ENCODE measurements at regions not wholly inside any gene's neighbourhood (a gene's known extent, or its start where the extent isn't known, plus 50 kb on each side); places are given as distances from the start of the nearest gene placed in this dataset.

DNA sequence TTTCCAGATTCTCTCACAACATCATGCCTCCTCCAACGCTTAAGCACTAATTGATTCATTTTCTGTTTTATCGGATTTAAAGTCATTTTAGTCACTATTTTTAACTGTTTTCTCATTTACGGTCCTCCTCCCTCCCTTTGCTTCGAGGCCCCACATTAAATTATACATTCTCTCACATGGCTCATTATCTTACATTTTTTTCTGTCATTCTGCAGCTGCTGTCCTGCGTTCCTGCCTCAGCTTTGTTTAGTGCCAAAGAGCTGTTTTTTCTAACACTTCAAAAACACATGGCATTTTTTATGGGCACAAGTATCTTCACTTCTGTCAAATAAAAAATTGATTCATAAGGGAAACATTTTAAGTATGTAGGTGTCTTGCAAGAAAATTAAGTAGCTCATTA, 130.1 kb upstream of the FST start:
- no peak overlapping the region for H3K4me3 ChIP-seq (ENCODE audit: low read depth, low read length)
- FAIRE-seq (no peak), DNase-seq (ENCODE audit: low read depth) (no peak)
- TF ChIP-seq, protein P1, sequence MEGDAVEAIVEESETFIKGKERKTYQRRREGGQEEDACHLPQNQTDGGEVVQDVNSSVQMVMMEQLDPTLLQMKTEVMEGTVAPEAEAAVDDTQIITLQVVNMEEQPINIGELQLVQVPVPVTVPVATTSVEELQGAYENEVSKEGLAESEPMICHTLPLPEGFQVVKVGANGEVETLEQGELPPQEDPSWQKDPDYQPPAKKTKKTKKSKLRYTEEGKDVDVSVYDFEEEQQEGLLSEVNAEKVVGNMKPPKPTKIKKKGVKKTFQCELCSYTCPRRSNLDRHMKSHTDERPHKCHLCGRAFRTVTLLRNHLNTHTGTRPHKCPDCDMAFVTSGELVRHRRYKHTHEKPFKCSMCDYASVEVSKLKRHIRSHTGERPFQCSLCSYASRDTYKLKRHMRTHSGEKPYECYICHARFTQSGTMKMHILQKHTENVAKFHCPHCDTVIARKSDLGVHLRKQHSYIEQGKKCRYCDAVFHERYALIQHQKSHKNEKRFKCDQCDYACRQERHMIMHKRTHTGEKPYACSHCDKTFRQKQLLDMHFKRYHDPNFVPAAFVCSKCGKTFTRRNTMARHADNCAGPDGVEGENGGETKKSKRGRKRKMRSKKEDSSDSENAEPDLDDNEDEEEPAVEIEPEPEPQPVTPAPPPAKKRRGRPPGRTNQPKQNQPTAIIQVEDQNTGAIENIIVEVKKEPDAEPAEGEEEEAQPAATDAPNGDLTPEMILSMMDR (IDR thresholded peaks at IDR 0.05; ENCODE audit: insufficient read depth, low read length, severe bottlenecking): no peak
- H3K36me3 ChIP-seq (ENCODE audit: control insufficient read depth, insufficient read depth, low read length): no peaks in the 10 kb centered on the region
- no peaks in the 10 kb centered on the region for H3K27me3 ChIP-seq (ENCODE audit: control insufficient read depth, insufficient read depth, low read length)

DNA sequence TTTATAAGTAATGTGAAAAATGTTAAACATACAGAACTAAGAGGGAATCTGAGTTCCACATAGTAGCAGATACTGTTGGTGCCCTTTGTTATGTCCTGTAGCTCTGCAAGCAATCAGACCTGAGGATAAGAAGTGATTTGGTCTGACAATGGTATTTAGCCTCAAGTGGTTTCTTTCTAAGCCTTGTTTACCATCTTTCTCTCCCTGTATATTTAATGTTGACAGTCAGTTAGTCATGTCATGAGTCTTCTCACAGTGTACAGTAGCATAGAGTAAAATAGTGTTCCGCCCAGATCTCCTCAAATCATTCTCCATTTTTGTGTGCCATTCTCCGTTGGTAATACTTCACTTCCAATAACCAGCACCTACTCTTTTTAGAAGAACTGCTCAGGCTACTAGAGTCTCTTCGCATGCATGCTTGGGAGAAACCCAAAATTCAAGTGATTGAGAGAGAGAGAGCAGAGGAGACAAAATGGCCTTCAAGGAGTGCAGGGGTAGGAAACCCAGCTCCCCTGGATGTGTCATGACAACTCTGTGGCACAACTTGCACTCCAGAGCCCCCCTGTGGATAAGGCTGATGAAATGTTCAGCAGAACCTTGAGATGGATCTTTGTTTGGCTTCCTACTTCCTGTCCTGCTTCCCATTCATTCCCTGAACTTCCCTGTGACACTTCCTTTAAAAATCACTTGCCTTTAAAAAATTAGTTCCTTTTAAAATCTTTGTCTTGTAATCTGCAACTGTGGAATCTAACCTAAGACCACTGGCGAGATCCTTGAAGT, 129.2 kb upstream of the FST start:
- Histone ChIP-seq H3K27me3 (ENCODE audit: control insufficient read depth, insufficient read depth, low read length) (no peaks in the 10 kb centered on the region), H3K36me3 (ENCODE audit: control insufficient read depth, insufficient read depth, low read length) (no peaks in the 10 kb centered on the region), H3K4me3 (ENCODE audit: low read depth, low read length) (no peak overlapping the region)
- peak; percentile 72 for DNase-seq (ENCODE audit: low read depth)
- no peak for FAIRE-seq
- TF ChIP-seq, protein P1 (IDR thresholded peaks at IDR 0.05; ENCODE audit: insufficient read depth, low read length, severe bottlenecking): no peak

DNA sequence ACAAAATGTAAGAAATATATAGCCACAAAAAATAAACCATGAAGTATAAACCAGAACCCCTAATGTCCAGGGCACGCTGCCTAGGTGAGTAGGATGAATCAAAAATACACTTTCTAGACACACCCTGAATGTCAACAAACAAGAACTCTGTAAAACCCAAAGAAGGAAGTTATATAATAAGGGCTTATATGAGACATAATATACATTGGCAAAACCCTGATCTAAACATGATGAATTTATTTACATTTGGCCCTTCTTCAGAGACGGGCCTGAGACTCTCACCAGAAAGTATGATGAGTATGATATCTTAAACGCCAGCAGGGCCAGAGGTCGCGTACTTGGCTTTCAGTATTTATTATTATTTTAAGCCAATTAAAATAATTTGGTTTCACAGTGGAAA, 125.1 kb upstream of the FST start:
- no peaks in the 10 kb centered on the region for H3K27me3 ChIP-seq (ENCODE audit: control insufficient read depth, insufficient read depth, low read length)
- TF ChIP-seq, protein P1 (IDR thresholded peaks at IDR 0.05; ENCODE audit: insufficient read depth, low read length, severe bottlenecking): no peak
- DNase-seq (ENCODE audit: low read depth) (peak; percentile 84), FAIRE-seq (no peak)
- no peak overlapping the region for H3K4me3 ChIP-seq (ENCODE audit: low read depth, low read length)
- no peaks in the 10 kb centered on the region for H3K36me3 ChIP-seq (ENCODE audit: control insufficient read depth, insufficient read depth, low read length)

DNA sequence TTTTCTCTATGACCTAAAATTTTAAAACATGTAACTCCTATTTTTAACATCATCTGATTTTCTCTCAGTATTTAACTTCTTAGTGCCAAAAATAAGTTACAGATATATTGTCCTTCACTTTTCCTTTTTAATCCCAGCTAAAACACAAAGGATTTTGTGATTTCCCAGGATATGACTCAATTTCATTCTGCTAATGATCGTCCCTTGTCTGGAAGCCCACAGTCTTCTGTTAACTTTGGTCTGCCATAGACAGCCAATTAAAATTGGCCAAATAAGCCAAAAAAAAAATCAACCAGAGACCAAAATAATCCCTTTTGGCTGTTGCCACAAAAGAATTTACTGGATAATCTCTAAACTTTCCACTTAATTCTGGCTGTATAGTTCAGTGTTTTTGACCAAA, 124.5 kb upstream of the FST start:
- Histone ChIP-seq H3K27me3 (ENCODE audit: control insufficient read depth, insufficient read depth, low read length) (no peaks in the 10 kb centered on the region), H3K36me3 (ENCODE audit: control insufficient read depth, insufficient read depth, low read length) (no peaks in the 10 kb centered on the region), H3K4me3 (ENCODE audit: low read depth, low read length) (no peak overlapping the region)
- FAIRE-seq (no peak), DNase-seq (ENCODE audit: low read depth) (peak; percentile 41)
- TF ChIP-seq, protein P1 (IDR thresholded peaks at IDR 0.05; ENCODE audit: insufficient read depth, low read length, severe bottlenecking): no peak

DNA sequence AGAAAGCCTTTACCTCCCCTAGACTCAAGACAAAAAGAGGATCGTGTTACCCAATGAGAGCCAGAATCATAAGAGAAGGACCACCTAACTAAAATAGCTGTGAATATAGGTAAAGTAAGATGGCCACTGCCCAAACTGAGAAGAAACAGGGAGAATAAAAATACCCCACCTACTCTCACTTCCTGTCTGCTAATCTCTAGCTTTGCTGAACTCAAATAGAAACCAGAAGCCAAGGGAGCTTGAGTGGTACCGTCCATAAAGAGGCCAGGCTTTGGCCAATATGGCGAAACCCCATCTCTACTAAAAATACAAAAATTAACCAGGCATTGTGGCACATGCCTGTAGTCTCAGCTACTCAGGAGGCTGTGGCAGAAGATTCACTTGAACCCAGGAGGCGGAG, 123.0 kb upstream of the FST start:
- Histone ChIP-seq H3K27me3 (ENCODE audit: control insufficient read depth, insufficient read depth, low read length) (no peaks in the 10 kb centered on the region), H3K4me3 (ENCODE audit: low read depth, low read length) (no peak overlapping the region), H3K36me3 (ENCODE audit: control insufficient read depth, insufficient read depth, low read length) (no peaks in the 10 kb centered on the region)
- no peak for DNase-seq (ENCODE audit: low read depth)
- TF ChIP-seq, protein P1 (IDR thresholded peaks at IDR 0.05; ENCODE audit: insufficient read depth, low read length, severe bottlenecking): no peak
- no peak for FAIRE-seq

DNA sequence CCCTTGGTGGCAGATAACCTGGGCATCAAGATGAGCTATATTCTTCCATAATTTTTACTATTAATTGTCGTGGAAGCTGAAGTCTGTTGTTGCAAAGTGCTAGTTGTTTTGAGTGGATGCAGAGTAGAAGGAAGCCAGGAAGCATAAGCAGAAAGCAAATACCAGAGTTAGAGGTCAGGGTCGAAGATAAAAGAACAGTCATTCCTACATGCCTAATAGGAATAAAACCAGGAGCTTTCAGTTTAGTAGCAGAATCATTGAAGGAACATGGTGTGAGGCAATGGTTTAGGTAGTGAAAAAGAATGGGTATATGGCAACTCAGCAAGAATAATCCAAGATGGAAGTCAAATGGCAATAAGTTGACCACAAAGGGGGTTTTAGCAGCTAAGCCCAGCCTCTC, 121.6 kb upstream of the FST start:
- no peak for FAIRE-seq
- TF ChIP-seq, protein P1 (IDR thresholded peaks at IDR 0.05; ENCODE audit: insufficient read depth, low read length, severe bottlenecking): no peak

More for the DNA sequence above, 121.6 kb upstream of the FST start:
- no peaks in the 10 kb centered on the region for H3K36me3 ChIP-seq (ENCODE audit: control insufficient read depth, insufficient read depth, low read length)
- no peak for DNase-seq (ENCODE audit: low read depth)
- H3K4me3 ChIP-seq (ENCODE audit: low read depth, low read length): no peak overlapping the region
- no peaks in the 10 kb centered on the region for H3K27me3 ChIP-seq (ENCODE audit: control insufficient read depth, insufficient read depth, low read length)
